ENCODE measurements at regions not wholly inside any gene's neighbourhood (a gene's known extent, or its start where the extent isn't known, plus 50 kb on each side); places are given as distances from the start of the nearest gene placed in this dataset.

GRCh38 chr1:77623066-77623465, 59.4 kb downstream of the ZZZ3 start:
- H3K27me3 ChIP-seq (ENCODE audit: control insufficient read depth, insufficient read depth, low read length, poor library complexity, severe bottlenecking) = no peaks in the 10 kb centered on the region
- no peak overlapping the region for H3K9ac ChIP-seq (ENCODE audit: extremely low read depth, low read length, poor library complexity, severe bottlenecking)
- Mint-ChIP-seq H3K27ac (no peak overlapping the region), H3K27me3 (ENCODE audit: insufficient read depth) (no peaks in the 10 kb centered on the region), H3K4me3 (no peak overlapping the region), H3K36me3 (ENCODE audit: low read depth) (peaks cover 60% of the 10 kb centered on the region), H3K9me3 (peaks cover 13% of the 10 kb centered on the region), H3K4me1 (no peaks in the 10 kb centered on the region)
- no peak overlapping the region for H3K27ac ChIP-seq (ENCODE audit: low read depth, low read length)
- peaks cover 13% of the 10 kb centered on the region for H3K9me3 ChIP-seq (ENCODE audit: control insufficient read depth, low read length)
- no peak for DNase-seq
- no peaks in the 10 kb centered on the region for H3K4me1 ChIP-seq (ENCODE audit: control insufficient read depth, insufficient read depth, low read length)
- peaks cover 39% of the 10 kb centered on the region for H3K36me3 ChIP-seq (ENCODE audit: control insufficient read depth, insufficient read depth, low read length)
- TF ChIP-seq CTCF (conservative IDR thresholded peaks at IDR 0.05) = no peak
- 98 to 100% methylated on average over 1 to 2 of the region's 2 CpGs for WGBS, 2 experiments (ENCODE audit: insufficient coverage in 1 of 2, insufficient read length in 1 of 2)
- H3K4me3 ChIP-seq (ENCODE audit: low read length) = no peak overlapping the region

GRCh38 chr1:77620273-77620672, 62.2 kb downstream of the ZZZ3 start:
- H3K9me3 ChIP-seq (ENCODE audit: control insufficient read depth, low read length) = no peaks in the 10 kb centered on the region
- H3K27me3 ChIP-seq (ENCODE audit: control insufficient read depth, insufficient read depth, low read length, poor library complexity, severe bottlenecking) = no peaks in the 10 kb centered on the region
- no peak for DNase-seq
- H3K4me3 Mint-ChIP-seq = no peak overlapping the region
- peaks cover under 1% of the 10 kb centered on the region for H3K9me3 Mint-ChIP-seq
- no peak overlapping the region for H3K27ac Mint-ChIP-seq
- H3K4me3 ChIP-seq (ENCODE audit: low read length) = no peak overlapping the region
- no peak overlapping the region for H3K9ac ChIP-seq (ENCODE audit: extremely low read depth, low read length, poor library complexity, severe bottlenecking)
- no peaks in the 10 kb centered on the region for H3K4me1 ChIP-seq (ENCODE audit: control insufficient read depth, insufficient read depth, low read length)
- WGBS, 2 experiments (ENCODE audit: insufficient coverage in 1 of 2, insufficient read length in 1 of 2) = 96 to 100% methylated on average over 2 to 3 of the region's 3 CpGs
- peaks cover 26% of the 10 kb centered on the region for H3K36me3 ChIP-seq (ENCODE audit: control insufficient read depth, insufficient read depth, low read length)
- H3K27me3 Mint-ChIP-seq (ENCODE audit: insufficient read depth) = no peaks in the 10 kb centered on the region
- no peak for TF ChIP-seq CTCF (conservative IDR thresholded peaks at IDR 0.05)
- H3K4me1 Mint-ChIP-seq = no peaks in the 10 kb centered on the region
- H3K27ac ChIP-seq (ENCODE audit: low read depth, low read length) = no peak overlapping the region
- peaks cover 35% of the 10 kb centered on the region for H3K36me3 Mint-ChIP-seq (ENCODE audit: low read depth)

GRCh38 chr1:77614037-77614436, 68.4 kb downstream of the ZZZ3 start:
- no peak for DNase-seq
- no peaks in the 10 kb centered on the region for H3K4me1 Mint-ChIP-seq
- no peak for TF ChIP-seq CTCF (conservative IDR thresholded peaks at IDR 0.05)
- Histone ChIP-seq H3K9ac (ENCODE audit: extremely low read depth, low read length, poor library complexity, severe bottlenecking) (no peak overlapping the region), H3K27me3 (ENCODE audit: control insufficient read depth, insufficient read depth, low read length, poor library complexity, severe bottlenecking) (no peaks in the 10 kb centered on the region), H3K4me1 (ENCODE audit: control insufficient read depth, insufficient read depth, low read length) (no peaks in the 10 kb centered on the region), H3K4me3 (ENCODE audit: low read length) (no peak overlapping the region), H3K27ac (ENCODE audit: low read depth, low read length) (no peak overlapping the region), H3K9me3 (ENCODE audit: control insufficient read depth, low read length) (peaks cover 27% of the 10 kb centered on the region), H3K36me3 (ENCODE audit: control insufficient read depth, insufficient read depth, low read length) (peaks cover 18% of the 10 kb centered on the region)
- H3K27me3 Mint-ChIP-seq (ENCODE audit: insufficient read depth) = no peaks in the 10 kb centered on the region
- peaks cover 25% of the 10 kb centered on the region for H3K9me3 Mint-ChIP-seq
- H3K36me3 Mint-ChIP-seq (ENCODE audit: low read depth) = peaks cover 45% of the 10 kb centered on the region
- H3K27ac Mint-ChIP-seq = no peak overlapping the region
- no peak overlapping the region for H3K4me3 Mint-ChIP-seq
- WGBS, 2 experiments (ENCODE audit: insufficient coverage in 1 of 2, insufficient read length in 1 of 2) = 80 to 98% methylated on average over 1 to 4 of the region's 4 CpGs

Measured in endodermal cell (in vitro differentiated cells).